ENCODE measurements at regions not wholly inside any gene's neighbourhood (a gene's known extent, or its start where the extent isn't known, plus 50 kb on each side); places are given as distances from the start of the nearest gene placed in this dataset.
"Not testable (repeated sequence)": the region's sequence is repeated elsewhere in the genome, so short reads cannot be mapped to it uniquely, and the experiment has no call there.

- no peak overlapping the region for H3K27ac ChIP-seq
- no peak for TF ChIP-seq CTCF (IDR thresholded peaks at IDR 0.05)
- no peak for TF ChIP-seq POLR2A (IDR thresholded peaks at IDR 0.05)
- no peak overlapping the region for H3K4me3 ChIP-seq (replicated peaks in 1 of 3)
- intact Hi-C loops (cut with DNase I) = no loop called here
- DNase-seq = no peak
- no peaks in the 10 kb centered on the region for H3K27me3 ChIP-seq
- no peaks in the 10 kb centered on the region for H3K36me3 ChIP-seq
- no peaks in the 10 kb centered on the region for H3K9me3 ChIP-seq
- H3K4me1 ChIP-seq = no peaks in the 10 kb centered on the region
- 92 to 95% methylated on average over 5 of the region's 5 CpGs for WGBS, 2 donors
Measured at GRCh38 chr4:57305836-57306235, 195.7 kb upstream of the IGFBP7 start.

GRCh38 chr4:57303012-57303751 lies 193.0 kb upstream of the IGFBP7 start:
- Histone ChIP-seq H3K4me1 (no peaks in the 10 kb centered on the region), H3K27ac (no peak overlapping the region), H3K36me3 (no peaks in the 10 kb centered on the region), H3K4me3 (replicated peaks in 1 of 3) (no peak overlapping the region), H3K9me3 (no peaks in the 10 kb centered on the region), H3K27me3 (no peaks in the 10 kb centered on the region)
- intact Hi-C loops (cut with DNase I) = no loop called here
- peak; percentile 20 to 21 for DNase-seq
- TF ChIP-seq POLR2A (IDR thresholded peaks at IDR 0.05) = no peak
- peak in 3 of 6 experiments; percentile 12 to 39 (median 23) for TF ChIP-seq CTCF (IDR thresholded peaks at IDR 0.05)
- WGBS, 2 donors = 71 to 76% methylated on average over 5 to 14 of the region's 14 CpGs

- intact Hi-C loops (cut with DNase I); H3K9me3 ChIP-seq; H3K36me3 ChIP-seq; H3K4me1 ChIP-seq; DNase-seq; H3K4me3 ChIP-seq (replicated peaks in 1 of 3); H3K27ac ChIP-seq; H3K27me3 ChIP-seq: not testable (repeated sequence)
- WGBS, 2 donors = 100% methylated on average over 2 to 9 of the region's 23 CpGs
Measured at GRCh38 chr4:57300300-57300699, 190.1 kb upstream of the IGFBP7 start.

GRCh38 chr4:57291911-57292310 lies 181.7 kb upstream of the IGFBP7 start:
- H3K27ac ChIP-seq = no peak overlapping the region
- intact Hi-C loops (cut with DNase I) = no loop called here
- no peak for DNase-seq
- peaks cover 0 to 8% of the 10 kb centered on the region in 2 donors for H3K4me1 ChIP-seq
- no peaks in the 10 kb centered on the region for H3K27me3 ChIP-seq
- 69 to 79% methylated on average over 3 of the region's 3 CpGs for WGBS, 2 donors
- H3K36me3 ChIP-seq = no peaks in the 10 kb centered on the region
- TF ChIP-seq POLR2A (IDR thresholded peaks at IDR 0.05) (no peak), CTCF (IDR thresholded peaks at IDR 0.05) (no peak)
- no peak overlapping the region for H3K4me3 ChIP-seq (replicated peaks in 1 of 3)
- no peaks in the 10 kb centered on the region for H3K9me3 ChIP-seq

- 81% methylated on average over 5 of the region's 5 CpGs for WGBS, 2 donors
- no peak for DNase-seq
- intact Hi-C loops (cut with DNase I) = no loop called here
- Histone ChIP-seq H3K27me3 (no peaks in the 10 kb centered on the region), H3K9me3 (no peaks in the 10 kb centered on the region), H3K4me3 (replicated peaks in 1 of 3) (no peak overlapping the region), H3K36me3 (no peaks in the 10 kb centered on the region), H3K4me1 (peaks cover 0 to 5% of the 10 kb centered on the region in 2 donors), H3K27ac (no peak overlapping the region)
- TF ChIP-seq CTCF (IDR thresholded peaks at IDR 0.05) (no peak), POLR2A (IDR thresholded peaks at IDR 0.05) (no peak)
Measured at GRCh38 chr4:57287687-57288604, 177.8 kb upstream of the IGFBP7 start.
